Mesodermal cell (in vitro differentiated cells): ENCODE measurements at regions not wholly inside any gene's neighbourhood (a gene's known extent, or its start where the extent isn't known, plus 50 kb on each side); places are given as distances from the start of the nearest gene placed in this dataset.

Source experiments
- H3K27ac ChIP-seq: 2 replicates; pipeline ENCODE4 v1.7.0; 2013; ENCODE audit warnings: mild to moderate bottlenecking, low read depth, low read length, moderate library complexity; ENCODE audit not compliant: severe bottlenecking
- H3K36me3 ChIP-seq: 2 replicates; pipeline ENCODE4 v1.7.1; 2013; ENCODE audit warnings: mild to moderate bottlenecking, low read length, moderate library complexity; ENCODE audit not compliant: control insufficient read depth, insufficient read depth
- H3K4me1 ChIP-seq: one replicate; pipeline ENCODE4 v1.7.1; 2013; ENCODE audit warnings: mild to moderate bottlenecking, low read length; ENCODE audit not compliant: insufficient read depth, control insufficient read depth, poor library complexity, severe bottlenecking
- H3K4me3 ChIP-seq: 2 replicates; pipeline ENCODE4 v1.7.0; 2013; ENCODE audit warnings: low read length, control low read depth, mild to moderate bottlenecking; ENCODE audit not compliant: insufficient read depth, poor library complexity, severe bottlenecking; ENCODE audit errors: extremely low read depth
- H3K9me3 ChIP-seq: 2 replicates; pipeline ENCODE4 v1.7.1; 2013; ENCODE audit warnings: mild to moderate bottlenecking, low read length, moderate library complexity; ENCODE audit not compliant: control insufficient read depth
- WGBS, 2 experiments: methylation state at CpG; one replicate each; pipeline ENCODE4 v1.1.5; 2013; ENCODE audit warnings: missing lambda C conversion rate in 2 of 2; ENCODE audit not compliant: insufficient coverage in 2 of 2; 5-methylcytosine and 5-hydroxymethylcytosine counted together

- H3K27ac ChIP-seq, result no peak overlapping the region
- 91 to 94% methylated on average over 3 of the region's 3 CpGs for WGBS, 2 experiments
- H3K4me3 ChIP-seq, result no peak overlapping the region
- H3K36me3 ChIP-seq, result no peaks in the 10 kb centered on the region
- no peaks in the 10 kb centered on the region for H3K4me1 ChIP-seq
- no peaks in the 10 kb centered on the region for H3K9me3 ChIP-seq
These were observed 1776.2 kb upstream of the SEL1L start for GRCh38 chr14:83309833-83310232.

GRCh38 chr14:83312511-83312910 lies 1778.9 kb upstream of the SEL1L start:
- no peaks in the 10 kb centered on the region for H3K9me3 ChIP-seq
- WGBS, 2 experiments, result 80% methylated on average over 1 of the region's 2 CpGs; no CpG with 5 or more reads in 1 of the 2 experiments
- H3K36me3 ChIP-seq, result no peaks in the 10 kb centered on the region
- H3K4me3 ChIP-seq, result no peak overlapping the region
- no peaks in the 10 kb centered on the region for H3K4me1 ChIP-seq
- H3K27ac ChIP-seq, result no peak overlapping the region

GRCh38 chr14:83314764-83315163 lies 1781.1 kb upstream of the SEL1L start:
- Histone ChIP-seq H3K4me3 (no peak overlapping the region), H3K9me3 (no peaks in the 10 kb centered on the region), H3K4me1 (no peaks in the 10 kb centered on the region), H3K36me3 (no peaks in the 10 kb centered on the region), H3K27ac (no peak overlapping the region)
- 85 to 88% methylated on average over 2 of the region's 2 CpGs for WGBS, 2 experiments

DNA sequence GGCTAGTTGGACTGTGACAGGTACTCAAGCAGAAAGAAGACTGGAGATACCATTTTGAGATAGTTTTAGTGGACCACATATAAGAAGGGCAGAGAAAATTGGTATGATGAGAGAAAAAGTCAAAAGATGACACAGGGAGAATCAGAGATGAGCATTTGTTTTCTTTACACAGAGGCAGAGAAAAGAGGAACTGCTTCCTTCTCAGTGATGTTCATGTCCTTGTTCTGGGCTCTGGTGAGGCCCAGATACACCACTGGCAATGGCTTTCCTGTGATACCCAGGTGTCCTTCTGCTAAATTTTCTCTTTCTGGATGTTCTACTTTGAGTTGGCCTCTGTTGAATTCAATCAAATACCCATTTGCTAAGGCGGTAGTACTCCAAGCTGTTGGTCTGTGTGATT lies 1782.7 kb upstream of the SEL1L start:
- Histone ChIP-seq H3K27ac (no peak overlapping the region), H3K36me3 (no peaks in the 10 kb centered on the region)
- WGBS, 2 experiments, result 60% methylated on average over 1 of the region's 1 CpG; no CpG with 5 or more reads in 1 of the 2 experiments

DNA sequence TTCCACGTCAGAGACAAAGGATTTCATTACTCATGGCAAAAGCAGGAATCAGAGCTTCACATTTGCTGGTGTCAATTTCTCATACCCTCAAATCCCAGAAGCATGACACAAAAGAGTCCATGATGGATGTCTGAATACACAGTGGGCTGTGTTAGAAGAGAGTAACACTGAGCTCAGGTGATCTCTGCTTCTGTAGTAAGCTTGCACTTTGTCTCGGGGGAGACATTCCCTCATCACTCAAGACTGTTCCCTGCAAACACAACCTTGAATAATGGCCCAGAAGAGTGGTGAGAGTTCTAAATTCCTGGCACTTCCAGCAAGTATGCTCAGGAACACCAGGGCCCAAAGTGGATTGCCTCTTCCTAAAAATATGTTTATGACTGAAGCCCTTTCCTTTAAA lies 1787.2 kb upstream of the SEL1L start:
- H3K4me3 ChIP-seq, result no peak overlapping the region
- no peaks in the 10 kb centered on the region for H3K36me3 ChIP-seq
- H3K9me3 ChIP-seq, result no peaks in the 10 kb centered on the region
- no peak overlapping the region for H3K27ac ChIP-seq
- WGBS, 2 experiments, result 100% methylated on average over 1 of the region's 2 CpGs; no CpG with 5 or more reads in 1 of the 2 experiments
- H3K4me1 ChIP-seq, result no peaks in the 10 kb centered on the region

More for the DNA sequence above, 1782.7 kb upstream of the SEL1L start:
- Histone ChIP-seq H3K4me3 (no peak overlapping the region), H3K4me1 (no peaks in the 10 kb centered on the region), H3K9me3 (no peaks in the 10 kb centered on the region)

DNA sequence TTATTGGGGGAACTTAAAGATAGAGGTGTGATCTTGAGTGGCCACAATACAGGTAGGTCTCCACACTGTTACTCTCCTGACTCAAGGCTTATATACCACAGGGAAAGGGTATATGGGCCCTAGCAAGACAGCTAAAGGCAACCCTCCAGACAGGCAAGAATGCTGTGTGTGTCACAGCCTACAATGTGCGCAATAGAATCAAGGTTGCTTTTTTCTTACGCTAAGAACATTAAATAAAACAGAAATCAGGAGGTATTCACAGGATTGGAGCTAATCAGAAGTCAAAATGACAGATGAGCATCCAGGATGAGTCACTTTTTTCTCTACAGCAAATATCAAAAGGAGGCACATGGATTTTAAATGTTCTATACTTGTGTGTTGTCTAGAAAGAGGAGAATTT lies 1797.9 kb upstream of the SEL1L start:
- Histone ChIP-seq H3K4me3 (no peak overlapping the region), H3K27ac (no peak overlapping the region), H3K9me3 (no peaks in the 10 kb centered on the region), H3K36me3 (no peaks in the 10 kb centered on the region), H3K4me1 (no peaks in the 10 kb centered on the region)
- WGBS, 2 experiments, result 100% methylated on average over 1 of the region's 2 CpGs

DNA sequence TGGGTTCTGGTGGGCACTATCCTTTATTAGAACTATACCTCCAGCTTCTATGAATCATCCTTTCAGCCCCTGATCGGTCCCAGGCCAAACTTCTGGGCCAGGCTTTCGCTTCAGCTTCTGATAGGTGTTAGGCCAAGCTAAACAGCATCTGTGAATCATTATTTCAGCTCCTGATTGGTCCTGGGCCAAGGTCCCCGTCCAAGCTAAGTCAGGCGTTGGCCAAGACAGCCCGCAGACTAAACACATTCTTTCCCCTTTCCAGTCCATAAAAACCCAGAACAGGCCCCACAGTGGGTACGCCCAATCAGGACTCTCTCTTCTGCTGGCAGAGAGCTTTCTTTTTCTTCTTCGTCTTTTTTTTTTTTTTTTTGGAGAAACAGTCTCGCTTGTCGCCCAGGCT lies 1808.9 kb upstream of the SEL1L start:
- H3K36me3 ChIP-seq, result no peaks in the 10 kb centered on the region
- 86 to 95% methylated on average over 6 to 8 of the region's 9 CpGs for WGBS, 2 experiments
- H3K4me3 ChIP-seq, result no peak overlapping the region
- no peaks in the 10 kb centered on the region for H3K9me3 ChIP-seq
- no peak overlapping the region for H3K27ac ChIP-seq
- no peaks in the 10 kb centered on the region for H3K4me1 ChIP-seq

DNA sequence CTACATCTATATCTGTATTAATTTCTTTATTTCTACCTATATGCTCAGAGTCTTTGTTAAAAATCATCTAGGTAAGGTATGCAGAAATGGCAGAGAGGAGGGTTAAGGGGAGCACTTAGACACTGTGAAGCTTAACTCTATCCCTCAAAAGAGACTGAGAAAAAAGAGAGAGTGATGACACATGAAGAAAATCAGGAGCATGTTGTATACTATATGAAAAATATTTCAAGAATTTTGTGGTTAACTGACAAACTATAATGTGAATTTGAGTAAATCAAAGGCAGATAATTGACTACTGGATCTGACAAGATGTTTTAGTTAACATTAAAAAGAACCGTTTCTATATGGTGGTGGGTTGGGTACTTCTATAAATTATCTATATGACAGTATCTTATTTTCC lies 1814.2 kb upstream of the SEL1L start:
- no peaks in the 10 kb centered on the region for H3K4me1 ChIP-seq
- WGBS, 2 experiments, result no CpG with 5 or more reads among the region's 1 CpG
- H3K27ac ChIP-seq, result no peak overlapping the region
- H3K4me3 ChIP-seq, result no peak overlapping the region
- no peaks in the 10 kb centered on the region for H3K9me3 ChIP-seq
- H3K36me3 ChIP-seq, result no peaks in the 10 kb centered on the region

GRCh38 chr14:83355609-83356008 lies 1822.0 kb upstream of the SEL1L start:
- H3K36me3 ChIP-seq, result no peaks in the 10 kb centered on the region
- no peak overlapping the region for H3K4me3 ChIP-seq
- no peaks in the 10 kb centered on the region for H3K9me3 ChIP-seq
- H3K4me1 ChIP-seq, result no peaks in the 10 kb centered on the region
- no peak overlapping the region for H3K27ac ChIP-seq
- 33 to 100% methylated on average over 1 of the region's 2 CpGs for WGBS, 2 experiments

- no peak overlapping the region for H3K27ac ChIP-seq
- no peaks in the 10 kb centered on the region for H3K9me3 ChIP-seq
- H3K36me3 ChIP-seq, result no peaks in the 10 kb centered on the region
- WGBS, 2 experiments, result 90 to 100% methylated on average over 2 of the region's 5 CpGs
- no peak overlapping the region for H3K4me3 ChIP-seq
- H3K4me1 ChIP-seq, result no peaks in the 10 kb centered on the region
These were observed 1822.4 kb upstream of the SEL1L start for GRCh38 chr14:83356080-83356479.

DNA sequence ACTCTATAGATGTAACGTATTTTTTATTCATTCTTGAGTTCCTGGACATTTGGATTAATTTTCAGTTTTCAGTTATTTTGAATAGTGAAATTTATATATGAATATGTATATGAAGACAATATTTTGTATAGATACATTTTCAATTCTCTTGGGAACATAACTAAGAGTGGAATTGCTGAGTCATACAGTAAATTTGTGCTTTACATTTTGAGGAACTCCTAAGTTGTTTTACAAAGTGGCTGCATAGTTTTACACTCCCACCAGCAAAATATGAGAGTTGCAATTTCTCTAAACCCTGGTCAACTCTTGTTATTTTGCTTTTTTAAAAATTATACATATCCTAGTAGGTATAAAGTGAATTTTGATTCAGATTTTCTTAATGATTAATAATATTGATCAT lies 1838.6 kb upstream of the SEL1L start:
- no CpG with 5 or more reads among the region's 1 CpG for WGBS, 2 experiments
- H3K4me3 ChIP-seq, result no peak overlapping the region
- no peak overlapping the region for H3K27ac ChIP-seq
- H3K36me3 ChIP-seq, result no peaks in the 10 kb centered on the region
- H3K4me1 ChIP-seq, result no peaks in the 10 kb centered on the region
- H3K9me3 ChIP-seq, result no peaks in the 10 kb centered on the region
